KBM-7 (cell line): ENCODE measurements at regions not wholly inside any gene's neighbourhood (a gene's known extent, or its start where the extent isn't known, plus 50 kb on each side); places are given as distances from the start of the nearest gene placed in this dataset.
A peak's percentile ranks its signal among the peaks of the same experiment; 100 is the strongest.

Experiments used
- DNase-seq: peaks from one replicate; pipeline ENCODE4 v3.0.0-alpha.2; 2015
- in situ Hi-C: fragments of 300-500 bp; cut with MboI; formaldehyde crosslinking; loops from 2 replicates; pipeline ENCODE4 v1.14.3; 2020; ENCODE audit warnings: low sequenced_read_pairs, low pct_unique_long_range_greater_than_20kb, mixed read lengths

- in situ Hi-C loops = no loop called here
- DNase-seq = no peak
These were observed 442.3 kb upstream of the PFKP start for GRCh38 chr10:2625094-2625493.

GRCh38 chr10:2623675-2624274, 443.6 kb upstream of the PFKP start:
- in situ Hi-C loops = no loop called here
- no peak for DNase-seq

- in situ Hi-C loops = no loop called here
- DNase-seq = no peak
These were observed 446.4 kb upstream of the PFKP start for GRCh38 chr10:2620827-2621521.

GRCh38 chr10:2619916-2620315, 447.4 kb upstream of the PFKP start:
- in situ Hi-C loops = no loop called here
- no peak for DNase-seq

GRCh38 chr10:2619472-2619871, 447.9 kb upstream of the PFKP start:
- DNase-seq = peak; percentile 39
- in situ Hi-C loops = no loop called here

GRCh38 chr10:2618690-2619089, 448.7 kb upstream of the PFKP start:
- in situ Hi-C loops = no loop called here
- DNase-seq = no peak

- in situ Hi-C loops = no loop called here
These were observed 451.1 kb upstream of the PFKP start for GRCh38 chr10:2616215-2616614.

GRCh38 chr10:2611603-2612002, 455.7 kb upstream of the PFKP start:
- DNase-seq = no peak
- in situ Hi-C loops = no loop called here

More at GRCh38 chr10:2616215-2616614, 451.1 kb upstream of the PFKP start:
- no peak for DNase-seq

GRCh38 chr10:2610946-2611345, 456.4 kb upstream of the PFKP start:
- DNase-seq = no peak
- in situ Hi-C loops = no loop called here

GRCh38 chr10:2604891-2605290, 462.5 kb upstream of the PFKP start:
- DNase-seq = no peak
- in situ Hi-C loops = no loop called here

GRCh38 chr10:2599571-2599970, 467.8 kb upstream of the PFKP start:
- no peak for DNase-seq
- in situ Hi-C loops = no loop called here

GRCh38 chr10:2592360-2593160, 474.8 kb upstream of the PFKP start:
- no peak for DNase-seq
- in situ Hi-C loops = no loop called here

GRCh38 chr10:2589196-2589595, 478.2 kb upstream of the PFKP start:
- DNase-seq = no peak
- in situ Hi-C loops = no loop called here

GRCh38 chr10:2584385-2584784, 483.0 kb upstream of the PFKP start:
- in situ Hi-C loops = no loop called here

GRCh38 chr10:2576892-2577291, 490.5 kb upstream of the PFKP start:
- in situ Hi-C loops = no loop called here
- no peak for DNase-seq

More at GRCh38 chr10:2584385-2584784, 483.0 kb upstream of the PFKP start:
- DNase-seq = peak; percentile 8

GRCh38 chr10:2575460-2575859, 491.9 kb upstream of the PFKP start:
- in situ Hi-C loops = no loop called here

GRCh38 chr10:2572611-2573010, 494.7 kb upstream of the PFKP start:
- in situ Hi-C loops = no loop called here
- no peak for DNase-seq

More at GRCh38 chr10:2575460-2575859, 491.9 kb upstream of the PFKP start:
- no peak for DNase-seq

GRCh38 chr10:2556883-2557282, 510.5 kb upstream of the PFKP start:
- no peak for DNase-seq
- in situ Hi-C loops = no loop called here

GRCh38 chr10:2548071-2548470, 519.3 kb upstream of the PFKP start:
- in situ Hi-C loops = no loop called here
- DNase-seq = no peak

- in situ Hi-C loops = no loop called here
- no peak for DNase-seq
These were observed 519.7 kb upstream of the PFKP start for GRCh38 chr10:2547606-2548005.
